Fibroblast of skin of right biceps (primary cell): ENCODE measurements at regions not wholly inside any gene's neighbourhood (a gene's known extent, or its start where the extent isn't known, plus 50 kb on each side); places are given as distances from the start of the nearest gene placed in this dataset.
A peak's percentile ranks its signal among the peaks of the same experiment; 100 is the strongest.
"Not testable (repeated sequence)": the region's sequence is repeated elsewhere in the genome, so short reads cannot be mapped to it uniquely, and the experiment has no call there.

Source experiments
- DNase-seq: peaks from one replicate; pipeline ENCODE4 v3.0.0-alpha.2; 2013

DNA sequence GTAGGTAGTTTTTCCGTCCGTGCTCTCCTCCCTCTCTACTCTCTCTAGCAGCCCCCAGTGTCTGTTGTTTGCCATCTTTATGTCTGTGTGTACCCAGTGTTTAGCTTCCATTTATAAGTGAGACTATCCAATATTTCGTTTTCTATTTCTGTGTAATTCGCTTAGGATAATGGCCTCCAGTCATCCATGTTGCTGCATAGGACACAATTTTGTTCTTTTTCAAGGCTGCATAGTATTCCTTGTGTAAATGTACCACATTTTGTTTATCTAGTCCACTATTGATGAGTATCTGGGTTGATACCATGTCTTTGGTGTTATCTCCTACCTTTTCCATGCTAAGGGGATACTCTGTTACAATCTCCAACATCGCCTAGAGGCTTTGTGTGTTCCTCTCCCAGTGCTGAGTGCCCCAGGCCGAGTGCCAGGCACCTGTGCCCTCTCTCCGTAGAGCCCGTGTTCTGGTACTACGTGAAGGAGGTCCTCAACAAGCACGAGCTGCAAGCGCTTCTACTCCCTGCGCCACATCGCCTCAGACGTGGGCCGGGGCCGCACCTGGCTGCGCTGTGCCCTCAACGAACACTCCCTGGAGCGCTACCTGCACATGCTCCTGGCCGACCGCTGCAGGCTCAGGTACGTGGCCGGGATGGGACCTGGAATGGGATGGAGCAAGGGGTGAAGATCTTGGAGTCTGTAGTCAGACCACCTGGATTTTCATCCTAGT, 51.0 kb downstream of the NPIPB11 start:
- DNase-seq = not testable (repeated sequence)

DNA sequence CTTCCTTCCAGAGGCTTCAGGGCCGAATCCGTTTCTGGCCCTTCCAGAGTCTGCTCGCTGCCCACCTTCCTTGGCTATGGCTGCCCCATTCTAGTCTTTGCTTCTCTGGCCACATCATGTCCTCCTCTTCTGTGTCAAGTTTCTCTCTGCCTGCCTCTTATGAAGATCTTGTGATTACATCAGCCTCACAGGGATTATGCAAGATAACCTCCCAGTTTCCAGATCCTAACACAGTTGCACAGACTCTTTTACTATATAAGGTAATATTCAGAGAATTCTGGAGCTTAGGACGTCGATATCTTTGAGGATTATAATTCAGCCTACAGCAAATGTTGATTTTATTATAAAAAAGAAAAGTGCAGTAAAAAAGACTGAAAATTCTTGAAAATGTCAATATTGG, 52.1 kb downstream of the NPIPB11 start:
- DNase-seq = peak; percentile 11

DNA sequence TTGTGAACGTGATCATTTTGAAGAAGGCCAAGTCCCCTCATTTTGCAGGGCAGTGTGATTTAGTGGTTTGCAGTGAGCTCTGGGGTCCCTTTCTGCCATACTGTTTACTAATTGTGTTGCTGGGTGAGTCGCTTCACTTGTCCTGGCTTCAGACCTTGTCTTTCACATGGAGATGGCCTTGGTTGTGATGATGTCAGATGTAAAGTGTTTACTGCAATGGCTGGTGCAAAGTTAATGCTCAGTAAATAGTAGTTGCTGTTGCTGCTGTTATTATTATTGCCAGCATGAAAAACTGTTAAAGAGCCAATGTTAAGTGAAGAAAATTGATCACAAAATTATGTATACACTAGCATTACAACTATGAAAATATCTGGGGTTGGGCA, 53.9 kb downstream of the NPIPB11 start:
- DNase-seq = not testable (repeated sequence)

DNA sequence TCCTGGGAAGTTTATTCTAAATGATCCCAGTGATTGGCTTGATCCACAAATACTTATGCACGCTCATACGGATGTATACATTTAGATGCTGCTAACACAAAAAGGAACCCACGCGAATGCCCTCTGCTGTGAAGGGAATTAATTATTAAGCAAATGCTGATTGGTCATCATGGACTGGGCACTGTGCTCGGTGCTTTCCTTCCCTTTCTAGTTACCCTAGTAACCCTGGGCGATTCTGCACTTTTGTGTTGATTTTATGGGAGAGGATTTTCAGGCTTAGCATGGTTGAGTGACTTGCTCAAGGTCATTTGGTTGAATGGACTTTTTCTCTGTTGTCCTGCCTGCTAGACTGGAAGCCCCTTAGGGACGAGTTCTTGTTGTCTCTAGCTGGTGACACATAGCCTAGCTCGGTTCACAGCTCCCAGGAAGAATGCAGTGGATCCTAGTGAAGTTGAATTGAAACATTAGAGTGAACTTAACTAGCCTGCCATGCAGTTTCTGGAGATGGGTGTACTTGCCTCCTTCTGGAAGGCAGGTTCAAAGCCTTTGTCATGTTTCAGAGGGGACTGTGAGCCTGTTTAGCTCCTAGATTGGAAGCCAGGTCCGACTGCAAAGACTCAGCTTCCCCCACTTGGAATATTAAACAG, 54.4 kb downstream of the NPIPB11 start:
- DNase-seq = not testable (repeated sequence)

DNA sequence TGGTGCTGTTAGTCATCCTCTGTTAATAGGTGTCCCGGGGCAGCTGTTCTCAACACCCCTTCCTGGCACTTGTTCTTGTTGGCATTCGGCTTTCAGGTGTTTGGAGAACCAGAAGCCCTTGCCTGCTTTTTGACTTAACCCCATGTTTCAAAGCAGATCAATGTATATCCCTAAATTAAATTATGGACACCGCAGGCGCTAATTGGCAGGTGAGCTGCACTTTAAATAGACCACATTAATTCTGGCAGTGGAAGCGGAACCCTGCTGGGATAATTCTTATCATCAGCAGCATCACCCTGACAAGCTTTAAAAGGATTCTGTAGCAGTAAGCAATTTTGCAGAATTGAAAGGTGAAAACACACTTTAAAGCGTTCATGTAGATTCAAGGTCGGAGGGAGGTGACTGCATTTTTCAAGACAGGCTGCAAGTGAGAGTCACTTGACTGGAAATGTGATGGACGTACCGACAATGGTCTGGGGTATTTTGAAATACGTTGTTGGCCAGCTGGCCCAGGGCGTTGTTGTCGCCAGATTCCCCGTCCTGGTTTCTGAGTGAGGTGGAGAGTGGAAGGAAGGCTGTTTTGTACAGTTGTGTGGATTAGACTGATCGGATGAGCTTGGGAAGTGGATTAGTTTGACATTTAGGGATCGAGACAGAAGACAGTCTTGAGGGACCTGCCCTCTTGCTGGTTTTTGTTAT, 55.1 kb downstream of the NPIPB11 start:
- not testable (repeated sequence) for DNase-seq

DNA sequence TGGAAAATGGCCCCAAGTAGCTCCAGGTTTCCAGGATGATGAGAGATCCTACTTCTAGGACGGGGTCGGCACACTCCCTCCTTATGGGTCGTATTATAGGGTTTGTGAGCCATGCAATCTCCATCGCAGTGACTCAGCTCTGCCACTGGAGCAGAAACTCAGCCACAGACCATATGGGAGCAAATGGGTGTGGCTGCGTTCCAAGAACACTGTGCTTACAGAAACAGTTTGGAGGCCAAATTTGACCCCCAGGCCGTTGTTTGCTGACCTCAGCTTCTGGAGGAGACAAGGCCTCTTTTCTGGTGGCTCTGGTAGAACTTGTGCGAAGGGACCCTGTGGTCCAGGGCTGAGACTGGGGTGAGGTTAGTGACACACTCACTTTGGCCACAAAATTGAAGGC, 56.5 kb downstream of the NPIPB11 start:
- peak; percentile 76 for DNase-seq

DNA sequence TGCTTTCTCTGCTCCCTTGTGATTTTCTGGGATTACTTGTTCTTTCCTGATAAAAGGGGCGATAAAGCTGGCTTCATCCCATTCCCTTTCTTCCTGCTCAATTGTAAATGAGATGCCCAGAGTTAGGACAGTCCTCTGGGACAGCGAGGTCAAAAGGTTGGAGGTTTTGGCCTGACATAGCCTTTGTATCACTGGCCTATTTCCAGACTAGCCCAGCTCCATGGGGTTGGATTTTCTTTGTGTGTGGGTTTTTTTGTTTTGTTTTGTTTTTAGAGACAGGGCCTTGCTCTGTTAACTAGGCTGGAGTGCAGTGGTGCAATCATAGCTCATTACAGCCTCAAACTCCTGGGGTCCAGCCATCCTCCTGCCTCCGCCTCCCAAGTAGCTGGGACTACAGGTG, 57.8 kb downstream of the NPIPB11 start:
- DNase-seq = not testable (repeated sequence)

DNA sequence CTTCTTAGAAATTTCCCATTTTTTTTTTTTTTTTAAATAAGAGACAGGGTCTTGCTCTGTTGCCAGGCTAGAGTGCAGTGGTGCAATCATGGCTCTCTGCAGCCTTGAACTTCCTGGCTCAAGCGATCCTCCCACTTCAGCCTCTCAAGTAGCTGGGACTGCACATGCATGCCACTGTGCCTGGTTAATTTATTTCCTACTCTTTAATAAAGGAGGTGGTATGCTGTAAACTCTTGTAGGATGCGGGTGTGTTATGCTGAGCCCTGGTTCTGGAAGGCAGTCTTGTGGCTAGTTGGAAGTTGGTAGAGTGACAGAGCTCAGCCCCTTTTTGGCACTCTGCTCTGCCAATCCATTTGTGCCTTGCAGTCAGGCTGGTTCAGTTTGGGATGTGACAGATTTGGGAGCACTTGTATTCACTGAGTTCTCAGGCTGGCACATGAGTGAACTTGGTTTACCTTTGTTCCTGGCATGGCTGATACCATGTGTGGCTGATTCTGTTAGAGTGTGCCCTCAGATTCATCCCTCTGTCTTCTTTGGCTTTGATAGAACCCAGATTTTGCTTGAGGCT, 58.3 kb downstream of the NPIPB11 start:
- not testable (repeated sequence) for DNase-seq

DNA sequence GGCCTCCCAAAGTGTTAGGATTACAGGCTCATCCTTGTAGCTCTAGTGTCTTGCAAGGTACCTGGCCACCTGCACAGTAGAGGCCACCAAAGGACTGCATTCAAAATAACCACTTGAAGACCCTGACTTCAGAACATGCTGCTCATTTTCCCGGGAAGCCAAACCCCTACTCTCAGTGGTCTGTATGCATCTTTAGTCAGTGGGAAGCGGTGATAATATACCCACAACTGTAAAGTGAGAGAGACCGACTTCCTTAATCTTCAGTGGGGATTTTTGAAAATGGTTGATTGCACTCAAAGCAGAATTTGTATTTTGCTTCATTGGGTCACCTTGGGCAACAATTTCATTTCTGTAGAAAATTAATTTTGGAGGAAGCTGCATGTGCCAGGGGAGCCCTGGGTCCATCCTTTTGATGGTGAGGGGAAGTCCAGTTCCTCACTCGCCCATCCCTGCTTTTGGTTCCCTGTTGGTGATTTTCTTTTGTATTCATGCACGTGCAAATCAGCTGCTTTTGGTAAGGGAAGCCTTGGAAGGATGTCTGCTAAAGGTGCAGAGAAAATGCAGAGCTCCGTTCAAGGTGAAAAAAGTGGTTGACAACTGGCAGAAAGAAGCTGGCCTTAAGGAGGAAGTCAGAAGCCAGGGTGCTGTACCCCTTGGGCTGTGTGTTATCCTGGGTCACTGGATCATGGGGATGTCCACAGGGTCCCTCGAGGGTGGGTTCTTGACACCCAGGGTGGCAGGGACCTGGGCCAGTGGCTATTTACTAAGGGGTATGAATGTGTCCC, 59.5 kb downstream of the NPIPB11 start:
- not testable (repeated sequence) for DNase-seq

DNA sequence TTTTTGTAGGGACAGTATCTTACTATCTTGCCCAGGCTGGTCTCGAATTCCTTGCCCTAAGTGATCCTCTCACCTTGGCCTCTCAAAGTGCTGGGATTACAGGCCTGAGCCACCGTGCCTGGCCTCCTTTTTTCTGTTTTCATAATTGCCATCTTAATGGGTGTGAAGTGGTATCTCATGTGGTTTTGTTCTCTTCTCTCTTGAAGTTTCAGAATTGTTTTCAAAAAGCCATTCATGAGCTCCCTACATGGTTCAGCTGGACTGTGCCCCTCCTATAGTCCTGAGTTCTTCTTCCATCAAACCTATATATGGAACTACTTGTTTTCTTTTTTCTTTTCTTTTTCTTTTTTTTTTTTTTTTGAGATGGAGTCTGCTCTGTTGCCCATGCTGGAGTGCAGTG, 60.3 kb downstream of the NPIPB11 start:
- DNase-seq = not testable (repeated sequence)

DNA sequence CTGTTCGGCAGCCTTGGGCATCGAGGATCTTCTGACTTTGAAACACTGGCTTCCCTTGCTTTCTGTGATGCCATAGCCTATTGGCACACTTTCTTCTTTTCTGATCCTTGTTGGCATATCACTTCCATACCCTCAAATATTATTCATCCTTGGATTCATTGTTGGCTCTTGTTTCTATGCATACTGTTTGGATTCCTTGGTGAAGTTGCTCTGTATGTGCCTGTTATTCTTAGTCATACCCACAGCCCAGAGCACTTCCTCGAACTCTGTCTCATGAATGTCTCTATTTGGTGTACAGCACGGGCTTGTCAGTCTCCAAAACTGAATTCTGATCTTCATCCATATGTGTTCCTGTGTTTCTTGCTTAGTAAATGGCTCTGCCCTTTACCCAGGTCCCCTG, 63.6 kb downstream of the NPIPB11 start:
- not testable (repeated sequence) for DNase-seq

DNA sequence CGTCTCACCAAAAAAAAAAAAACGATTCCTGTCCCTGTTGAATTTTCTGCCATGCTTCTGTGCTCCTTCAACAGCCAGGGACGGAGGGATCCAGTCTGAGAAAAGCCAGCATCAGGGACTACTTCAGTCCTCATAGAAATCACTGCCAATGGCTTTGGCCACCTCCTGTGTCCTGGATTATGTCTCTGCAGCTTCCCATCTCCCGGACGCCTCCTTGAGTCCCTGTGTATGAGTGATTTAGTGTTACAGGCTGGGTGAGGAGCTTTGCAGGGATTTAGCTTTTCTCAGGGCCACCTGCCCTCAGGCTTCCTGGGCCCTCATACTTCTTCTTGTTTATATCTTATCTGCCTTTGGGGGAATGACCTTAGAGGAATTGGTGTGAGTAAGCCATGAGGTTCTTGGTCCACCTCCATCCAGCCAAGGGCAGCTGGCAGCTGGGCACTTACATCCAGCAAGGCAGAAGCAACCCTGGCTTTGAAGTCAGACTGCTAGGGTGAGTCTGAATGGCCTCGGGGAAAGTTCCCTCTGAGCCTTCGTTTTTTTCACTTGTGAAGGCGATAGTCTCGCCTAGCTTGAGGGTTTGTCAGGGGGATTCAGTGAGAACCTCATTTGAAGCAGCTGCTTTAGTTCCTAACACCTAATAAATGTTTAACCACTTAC, 65.6 kb downstream of the NPIPB11 start:
- not testable (repeated sequence) for DNase-seq

DNA sequence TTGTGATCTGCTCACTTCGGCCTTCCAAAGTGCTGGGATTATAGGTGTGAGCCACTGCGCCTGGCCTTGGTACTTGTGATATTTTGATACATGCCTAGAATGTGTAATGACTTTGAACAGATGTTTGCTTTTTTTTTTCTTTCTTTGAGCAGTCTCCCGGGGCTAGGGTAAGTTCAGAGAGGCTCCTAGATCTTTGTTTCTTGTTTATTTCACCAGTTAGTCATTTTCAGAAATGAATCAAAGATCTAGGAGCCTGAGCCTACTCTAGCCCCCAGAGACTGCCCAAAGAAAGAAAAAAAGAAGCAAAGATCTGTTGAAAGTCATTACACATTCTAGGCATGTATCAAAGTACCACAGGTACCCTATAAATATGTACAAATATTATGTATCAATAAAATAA, 66.3 kb downstream of the NPIPB11 start:
- DNase-seq = not testable (repeated sequence)

DNA sequence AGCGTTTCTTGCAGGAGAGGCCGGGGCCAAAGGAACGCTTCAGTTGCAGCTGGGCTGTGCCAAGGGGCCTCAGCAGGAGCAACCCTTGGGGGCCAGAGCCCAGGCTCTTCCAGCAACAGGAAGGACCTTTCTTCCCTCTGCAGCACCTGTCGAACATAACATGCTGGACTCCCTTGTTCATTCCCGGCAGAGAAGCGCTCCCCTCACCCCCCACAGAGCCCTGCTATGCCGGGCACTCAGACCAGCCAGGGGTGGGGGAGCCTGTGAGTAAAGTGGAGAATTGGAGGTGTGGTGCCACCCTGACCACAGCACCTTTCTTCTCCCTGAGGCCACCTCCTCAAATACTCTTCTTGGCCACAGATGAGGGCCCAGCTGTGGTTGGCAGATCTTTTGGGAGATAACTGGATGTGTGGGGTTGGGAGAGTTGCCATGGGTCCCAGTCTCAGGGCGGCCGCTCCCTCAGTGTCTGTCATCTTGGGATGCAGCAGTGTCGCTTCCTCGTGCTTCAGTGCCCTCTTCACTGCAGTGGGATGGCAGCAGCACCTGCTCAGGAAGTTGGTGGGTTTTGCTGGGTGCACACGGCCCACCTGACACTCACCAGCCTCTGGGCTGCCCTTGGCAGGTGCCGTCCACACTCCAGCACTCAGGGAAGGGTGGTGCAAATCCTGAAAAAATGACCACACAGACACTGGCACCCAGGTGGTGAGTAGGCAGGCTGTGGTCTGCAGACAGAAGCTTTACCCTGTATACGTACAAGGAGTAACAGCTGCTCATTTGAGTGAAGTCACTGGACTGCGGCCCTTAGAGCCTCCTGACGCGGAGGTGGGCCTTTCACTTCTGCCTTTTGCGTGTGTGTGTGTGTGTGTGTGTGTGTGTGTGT, 67.5 kb downstream of the NPIPB11 start:
- DNase-seq = not testable (repeated sequence)

DNA sequence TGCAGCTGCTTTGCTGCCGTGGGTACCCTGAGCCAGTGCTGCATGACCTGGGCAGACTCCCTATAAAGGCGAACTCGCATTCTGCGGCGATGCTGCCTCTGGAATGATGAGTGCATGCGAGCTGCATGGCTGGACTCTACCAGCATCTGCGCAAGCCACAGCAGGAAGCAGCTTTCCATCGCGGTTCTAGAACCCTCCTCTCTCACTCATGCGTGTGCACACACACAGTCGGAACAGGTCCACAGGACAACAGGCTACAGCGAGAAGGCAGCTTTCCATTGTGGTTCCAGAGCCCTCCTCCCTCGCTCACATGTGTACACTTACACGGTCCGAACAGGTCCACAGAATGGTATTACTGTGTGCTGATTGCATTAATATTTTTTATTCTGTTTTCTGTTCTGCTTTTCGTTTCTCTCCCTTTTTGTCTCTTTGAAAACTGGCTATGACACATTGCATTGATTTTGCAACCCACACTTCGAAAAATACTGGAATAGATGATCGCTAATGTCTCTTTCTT, 69.1 kb downstream of the NPIPB11 start:
- DNase-seq = not testable (repeated sequence)

DNA sequence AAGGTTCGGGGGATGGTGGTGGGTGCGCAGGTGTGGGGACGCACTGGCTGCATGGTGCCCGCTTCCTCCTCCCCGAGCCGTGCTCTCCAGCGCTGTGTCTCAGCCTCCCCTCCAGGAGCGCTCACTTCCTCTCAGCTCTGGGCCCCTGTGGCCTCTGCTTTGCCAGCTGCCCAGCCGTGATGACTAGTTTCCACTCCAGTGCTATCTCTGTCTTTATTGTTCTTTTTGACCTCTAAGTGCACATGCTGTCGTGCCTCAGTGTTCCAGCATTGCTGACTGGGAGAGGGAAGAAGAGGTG, 71.0 kb downstream of the NPIPB11 start:
- DNase-seq = not testable (repeated sequence)

DNA sequence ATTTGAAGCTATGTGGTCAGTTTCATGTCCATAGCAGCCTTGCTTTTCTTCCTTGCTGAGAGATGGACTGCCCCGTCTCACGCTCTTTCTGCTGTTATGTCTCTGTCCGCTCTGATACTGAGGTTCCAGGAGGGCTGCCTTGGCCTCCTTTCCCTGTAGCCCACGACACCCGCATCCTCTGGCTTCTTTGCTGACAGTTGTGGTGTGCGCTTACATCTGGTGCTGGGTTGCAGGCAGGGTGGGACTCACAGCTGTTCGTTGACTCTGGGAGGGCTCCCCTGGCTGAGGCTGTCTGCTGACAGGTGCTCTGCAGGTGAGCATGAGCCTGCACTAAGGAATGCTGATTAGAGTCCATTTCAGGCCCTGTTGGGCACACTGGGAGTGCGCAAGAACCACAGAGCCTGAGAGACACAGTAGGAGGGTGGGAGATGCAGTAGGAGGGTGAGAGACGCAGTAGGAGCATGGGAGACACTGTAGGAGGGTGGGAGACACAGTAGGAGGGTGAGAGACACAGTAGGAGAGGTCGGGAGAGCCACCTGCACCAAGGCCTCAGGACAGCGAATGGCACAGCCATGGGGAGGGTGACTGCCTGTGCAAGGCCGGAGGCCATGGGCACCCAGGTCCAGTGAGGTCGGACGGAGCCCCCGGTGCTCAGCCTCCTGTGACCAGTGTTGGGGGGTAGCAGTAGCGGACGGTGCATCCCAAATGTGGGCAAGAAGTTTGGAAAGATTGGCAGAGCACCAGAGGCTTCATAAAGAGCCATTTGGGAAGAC, 71.5 kb downstream of the NPIPB11 start:
- not testable (repeated sequence) for DNase-seq

DNA sequence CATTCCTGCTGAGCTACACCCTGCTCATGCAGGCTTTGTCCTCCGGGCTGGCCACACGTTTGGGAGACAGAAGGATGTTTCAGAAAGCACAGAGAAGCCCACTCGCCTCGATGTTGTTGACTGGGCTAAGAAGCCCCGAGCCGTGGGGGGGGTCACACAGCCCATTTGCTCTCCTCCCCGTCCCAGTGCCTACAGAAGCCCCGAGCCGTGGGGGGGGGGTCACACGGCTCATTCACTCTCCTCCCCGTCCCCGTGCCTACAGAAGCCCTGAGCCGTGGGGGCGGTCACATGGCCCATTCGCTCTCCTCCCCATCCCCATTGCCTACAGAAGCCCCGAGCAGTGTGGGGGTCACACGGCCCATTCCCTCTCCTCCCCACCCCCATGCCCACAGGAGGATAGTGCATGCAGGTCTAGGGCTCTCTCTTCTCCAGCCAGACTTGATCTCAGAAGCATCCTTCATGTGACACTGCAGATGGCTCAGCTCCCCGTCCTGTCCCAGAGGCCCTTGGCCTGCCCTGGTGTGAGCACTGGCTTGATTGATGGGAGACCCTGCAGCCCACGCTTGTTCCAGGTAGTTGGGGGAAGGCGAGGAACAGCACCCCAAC, 72.9 kb downstream of the NPIPB11 start:
- not testable (repeated sequence) for DNase-seq

DNA sequence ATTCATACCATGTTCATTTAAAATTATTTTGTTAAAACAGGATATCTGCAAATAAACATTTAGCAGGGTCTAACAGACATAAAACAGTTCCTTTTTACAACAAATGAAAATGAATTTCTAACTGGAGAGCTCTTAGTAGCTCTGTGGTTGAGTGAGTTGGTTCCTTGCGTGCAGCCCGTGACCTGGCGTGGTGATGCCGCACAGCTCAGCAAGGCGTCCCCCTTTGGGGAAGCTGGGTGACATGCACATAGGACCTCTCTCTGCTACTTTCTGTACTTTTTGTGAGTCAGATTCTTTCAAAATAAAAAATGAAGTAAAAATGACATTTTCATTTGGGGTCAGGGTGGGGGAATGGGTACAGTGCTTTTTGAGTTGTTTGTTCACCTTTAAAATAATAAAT, 75.9 kb downstream of the NPIPB11 start:
- not testable (repeated sequence) for DNase-seq

DNA sequence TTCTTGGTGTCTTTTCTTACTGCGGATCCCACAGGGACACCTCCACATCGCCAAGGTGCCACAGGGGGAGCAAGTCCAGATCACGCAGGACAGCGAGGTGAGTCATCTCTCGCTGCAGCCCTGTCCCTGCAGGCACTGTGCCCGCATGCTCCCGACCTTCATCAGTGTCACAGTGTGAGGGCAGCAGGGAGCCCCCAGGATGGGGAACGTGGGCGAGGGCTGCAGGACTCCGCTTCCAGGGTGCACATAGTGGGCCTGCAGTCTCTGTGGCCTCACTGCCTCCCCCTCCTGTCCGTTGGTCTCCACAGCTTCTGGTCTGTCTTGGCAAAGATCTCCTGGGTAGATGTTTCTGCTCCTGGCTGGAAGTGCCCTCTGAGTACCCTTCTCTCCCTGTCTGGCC, 78.0 kb downstream of the NPIPB11 start:
- DNase-seq = not testable (repeated sequence)
